ENCODE measurements at regions not wholly inside any gene's neighbourhood (a gene's known extent, or its start where the extent isn't known, plus 50 kb on each side); places are given as distances from the start of the nearest gene placed in this dataset.

DNA sequence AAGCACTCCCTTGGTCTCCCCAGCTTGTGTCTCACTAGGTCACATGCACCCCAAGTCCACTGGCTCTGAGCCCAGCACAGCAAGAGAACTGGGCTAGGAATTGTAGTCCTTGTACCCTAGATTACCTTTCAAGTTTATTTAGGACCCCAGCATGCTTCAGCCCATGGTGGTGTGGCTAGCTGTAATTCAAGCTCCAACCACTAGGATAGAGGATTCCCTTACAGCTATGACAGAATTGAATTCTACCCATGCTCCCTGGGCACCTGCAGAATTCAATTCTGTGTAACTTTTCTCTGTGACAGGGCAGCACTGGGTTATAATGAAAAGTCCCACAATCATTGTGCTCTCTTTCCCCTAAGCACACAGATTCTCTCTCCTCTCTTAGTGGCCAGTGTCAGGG is 253.8 kb upstream of the DMD start:
- Histone ChIP-seq H2AFZ (ENCODE audit: low read depth, low read length) (no peak overlapping the region), H3K9me2 (ENCODE audit: insufficient read depth, low read length) (no peaks in the 10 kb centered on the region), H4K20me1 (ENCODE audit: insufficient read depth) (no peaks in the 10 kb centered on the region), H3K27me3 (ENCODE audit: insufficient read depth, low read depth, low read length) (no peaks in the 10 kb centered on the region), H3K36me3 (ENCODE audit: insufficient read depth, low read length) (no peaks in the 10 kb centered on the region), H3K4me3 (ENCODE audit: low read length) (no peak overlapping the region), H3K79me2 (replicated peaks; ENCODE audit: insufficient read depth, low read length) (no peaks in the 10 kb centered on the region), H3K9me3 (ENCODE audit: low read length) (no peaks in the 10 kb centered on the region), H3F3A (ENCODE audit: insufficient read depth, low read length, poor library complexity, severe bottlenecking) (no peaks in the 10 kb centered on the region), H3K4me2 (ENCODE audit: low read length) (no peak overlapping the region), H3K9ac (ENCODE audit: low read length) (no peak overlapping the region), H3K27ac (ENCODE audit: low read length) (no peak overlapping the region)
- no peak for TF ChIP-seq SMC3 (conservative IDR thresholded peaks at IDR 0.05; ENCODE audit: poor library complexity)
- TF ChIP-seq RAD21 (conservative IDR thresholded peaks at IDR 0.05) = no peak
- TF ChIP-seq MXI1 (conservative IDR thresholded peaks at IDR 0.05; ENCODE audit: poor library complexity, severe bottlenecking) = no peak
- no peak for TF ChIP-seq EZH2 (IDR thresholded peaks at IDR 0.05; ENCODE audit: borderline replicate concordance, insufficient read depth, low read length, poor library complexity, severe bottlenecking)
- no peak for TF ChIP-seq POLR2AphosphoS5 (IDR thresholded peaks at IDR 0.05)
- no peak for TF ChIP-seq CTCF (IDR thresholded peaks at IDR 0.05; ENCODE audit: poor library complexity, severe bottlenecking)
- TF ChIP-seq, protein P1, sequence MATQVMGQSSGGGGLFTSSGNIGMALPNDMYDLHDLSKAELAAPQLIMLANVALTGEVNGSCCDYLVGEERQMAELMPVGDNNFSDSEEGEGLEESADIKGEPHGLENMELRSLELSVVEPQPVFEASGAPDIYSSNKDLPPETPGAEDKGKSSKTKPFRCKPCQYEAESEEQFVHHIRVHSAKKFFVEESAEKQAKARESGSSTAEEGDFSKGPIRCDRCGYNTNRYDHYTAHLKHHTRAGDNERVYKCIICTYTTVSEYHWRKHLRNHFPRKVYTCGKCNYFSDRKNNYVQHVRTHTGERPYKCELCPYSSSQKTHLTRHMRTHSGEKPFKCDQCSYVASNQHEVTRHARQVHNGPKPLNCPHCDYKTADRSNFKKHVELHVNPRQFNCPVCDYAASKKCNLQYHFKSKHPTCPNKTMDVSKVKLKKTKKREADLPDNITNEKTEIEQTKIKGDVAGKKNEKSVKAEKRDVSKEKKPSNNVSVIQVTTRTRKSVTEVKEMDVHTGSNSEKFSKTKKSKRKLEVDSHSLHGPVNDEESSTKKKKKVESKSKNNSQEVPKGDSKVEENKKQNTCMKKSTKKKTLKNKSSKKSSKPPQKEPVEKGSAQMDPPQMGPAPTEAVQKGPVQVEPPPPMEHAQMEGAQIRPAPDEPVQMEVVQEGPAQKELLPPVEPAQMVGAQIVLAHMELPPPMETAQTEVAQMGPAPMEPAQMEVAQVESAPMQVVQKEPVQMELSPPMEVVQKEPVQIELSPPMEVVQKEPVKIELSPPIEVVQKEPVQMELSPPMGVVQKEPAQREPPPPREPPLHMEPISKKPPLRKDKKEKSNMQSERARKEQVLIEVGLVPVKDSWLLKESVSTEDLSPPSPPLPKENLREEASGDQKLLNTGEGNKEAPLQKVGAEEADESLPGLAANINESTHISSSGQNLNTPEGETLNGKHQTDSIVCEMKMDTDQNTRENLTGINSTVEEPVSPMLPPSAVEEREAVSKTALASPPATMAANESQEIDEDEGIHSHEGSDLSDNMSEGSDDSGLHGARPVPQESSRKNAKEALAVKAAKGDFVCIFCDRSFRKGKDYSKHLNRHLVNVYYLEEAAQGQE (IDR thresholded peaks at IDR 0.05; ENCODE audit: borderline replicate concordance) = no peak
- TF ChIP-seq TAF1 (IDR thresholded peaks at IDR 0.05; ENCODE audit: low read depth) = no peak
- TF ChIP-seq EP300 (conservative IDR thresholded peaks at IDR 0.05; ENCODE audit: poor library complexity, severe bottlenecking) = no peak

- Histone ChIP-seq H3K79me2 (replicated peaks; ENCODE audit: insufficient read depth, low read length) (no peaks in the 10 kb centered on the region), H3F3A (ENCODE audit: insufficient read depth, low read length, poor library complexity, severe bottlenecking) (no peaks in the 10 kb centered on the region), H4K20me1 (ENCODE audit: insufficient read depth) (no peaks in the 10 kb centered on the region), H3K27me3 (ENCODE audit: insufficient read depth, low read depth, low read length) (no peaks in the 10 kb centered on the region), H2AFZ (ENCODE audit: low read depth, low read length) (no peak overlapping the region), H3K9ac (ENCODE audit: low read length) (no peak overlapping the region), H3K9me3 (ENCODE audit: low read length) (no peaks in the 10 kb centered on the region), H3K36me3 (ENCODE audit: insufficient read depth, low read length) (no peaks in the 10 kb centered on the region), H3K9me2 (ENCODE audit: insufficient read depth, low read length) (no peaks in the 10 kb centered on the region), H3K4me2 (ENCODE audit: low read length) (no peak overlapping the region), H3K27ac (ENCODE audit: low read length) (no peak overlapping the region), H3K4me3 (ENCODE audit: low read length) (no peak overlapping the region)
- no peak for TF ChIP-seq CTCF (IDR thresholded peaks at IDR 0.05; ENCODE audit: poor library complexity, severe bottlenecking)
- TF ChIP-seq SMC3 (conservative IDR thresholded peaks at IDR 0.05; ENCODE audit: poor library complexity) = no peak
- TF ChIP-seq EP300 (conservative IDR thresholded peaks at IDR 0.05; ENCODE audit: poor library complexity, severe bottlenecking) = no peak
Measured at GRCh38 chrX:33457102-33457501, 245.8 kb upstream of the DMD start.
